H9 (cell line): ENCODE measurements at regions not wholly inside any gene's neighbourhood (a gene's known extent, or its start where the extent isn't known, plus 50 kb on each side); places are given as distances from the start of the nearest gene placed in this dataset.

Experiments used
- DNase-seq: peaks from one replicate; pipeline ENCODE4 v3.0.0-alpha.2; 2017
- H2AFZ ChIP-seq: one replicate; pipeline ENCODE4 v1.6.1; 2013; ENCODE audit warnings: mild to moderate bottlenecking, low read length, control low read depth, moderate library complexity
- H2AK5ac ChIP-seq: 2 replicates; pipeline ENCODE4 v1.6.1; 2013; ENCODE audit warnings: low read length, control low read depth, mixed read lengths; ENCODE audit not compliant: insufficient read length
- H2BK120ac ChIP-seq: one replicate; pipeline ENCODE4 v1.6.1; 2013; ENCODE audit warnings: low read depth, mild to moderate bottlenecking, low read length, control low read depth, inconsistent platforms; ENCODE audit not compliant: poor library complexity, severe bottlenecking
- H2BK12ac ChIP-seq: 2 replicates; pipeline ENCODE4 v1.6.1; 2013; ENCODE audit warnings: low read length, control low read depth, mixed read lengths, low read depth; ENCODE audit not compliant: insufficient read length
- H2BK15ac ChIP-seq: 2 replicates; pipeline ENCODE4 v1.6.1; 2013; ENCODE audit warnings: low read depth, low read length, control low read depth
- H2BK20ac ChIP-seq: one replicate; pipeline ENCODE4 v1.6.1; 2013; ENCODE audit warnings: low read depth, mild to moderate bottlenecking, low read length, control low read depth, inconsistent platforms; ENCODE audit not compliant: poor library complexity, severe bottlenecking
- H2BK5ac ChIP-seq: 2 replicates; pipeline ENCODE4 v1.6.1; 2013; ENCODE audit warnings: low read length, control low read depth, mixed read lengths; ENCODE audit not compliant: insufficient read length
- H3K14ac ChIP-seq: 2 replicates; pipeline ENCODE4 v1.6.1; 2013; ENCODE audit warnings: low read length, control low read depth; ENCODE audit not compliant: insufficient read depth
- H3K18ac ChIP-seq: 2 replicates; pipeline ENCODE4 v1.6.1; 2013; ENCODE audit warnings: low read depth, mild to moderate bottlenecking, mixed read lengths, low read length, control low read depth; ENCODE audit not compliant: insufficient read length
- H3K23ac ChIP-seq: 2 replicates; pipeline ENCODE4 v1.6.1; 2013; ENCODE audit warnings: low read length, control low read depth, mixed read lengths, low read depth; ENCODE audit not compliant: insufficient read length
- H3K23me2 ChIP-seq: 2 replicates; pipeline ENCODE4 v1.6.1; 2013; ENCODE audit warnings: low read depth, mild to moderate bottlenecking, mixed read lengths, low read length, control low read depth; ENCODE audit not compliant: insufficient read length, poor library complexity, severe bottlenecking
- H3K27ac ChIP-seq: 2 replicates; pipeline ENCODE4 v1.5.1; 2013; ENCODE audit warnings: low read length, control low read depth, mixed read lengths, low read depth; ENCODE audit not compliant: insufficient read length
- H3K27me3 ChIP-seq: 2 replicates; pipeline ENCODE4 v1.6.1; 2013; ENCODE audit warnings: low read length, control low read depth, inconsistent platforms; ENCODE audit not compliant: insufficient read depth
- H3K4ac ChIP-seq: 2 replicates; pipeline ENCODE4 v1.6.1; 2013; ENCODE audit warnings: low read depth, mild to moderate bottlenecking, control low read depth, inconsistent platforms, low read length, moderate library complexity
- H3K4me1 ChIP-seq: 2 replicates; pipeline ENCODE4 v1.6.1; 2013; ENCODE audit warnings: low read length, control low read depth, inconsistent platforms; ENCODE audit not compliant: insufficient read depth
- H3K4me2 ChIP-seq: 2 replicates; pipeline ENCODE4 v1.6.1; 2013; ENCODE audit warnings: low read length, control low read depth, mixed read lengths; ENCODE audit not compliant: insufficient read length, insufficient read depth
- H3K56ac ChIP-seq: 2 replicates; pipeline ENCODE4 v1.6.1; 2013; ENCODE audit warnings: low read depth, mild to moderate bottlenecking, mixed read lengths, low read length, control low read depth; ENCODE audit not compliant: insufficient read length
- H3K79me1 ChIP-seq: 2 replicates; pipeline ENCODE4 v1.6.1; 2013; ENCODE audit warnings: low read depth, mild to moderate bottlenecking, moderate library complexity, low read length, control low read depth, inconsistent platforms; ENCODE audit not compliant: insufficient read depth, poor library complexity, severe bottlenecking
- H3K79me2 ChIP-seq: 2 replicates; pipeline ENCODE4 v1.6.1; 2013; ENCODE audit warnings: low read length, control low read depth, inconsistent platforms; ENCODE audit not compliant: insufficient read depth
- H3K9ac ChIP-seq: 2 replicates; pipeline ENCODE4 v1.6.1; 2013; ENCODE audit warnings: low read length, control low read depth, mixed read lengths; ENCODE audit not compliant: insufficient read length; ENCODE audit errors: extremely low read depth
- H3K9me3 ChIP-seq: one replicate; pipeline ENCODE4 v1.6.1; 2013; ENCODE audit warnings: low read depth, low read length, inconsistent platforms; ENCODE audit not compliant: control insufficient read depth
- H3T11ph ChIP-seq: one replicate; pipeline ENCODE4 v1.6.1; 2013; ENCODE audit warnings: mild to moderate bottlenecking, low read length, control low read depth, inconsistent platforms
- H4K20me1 ChIP-seq: one replicate; pipeline ENCODE4 v1.6.1; 2013; ENCODE audit not compliant: control insufficient read depth, insufficient read length, insufficient read depth
- H4K5ac ChIP-seq: 2 replicates; pipeline ENCODE4 v1.6.1; 2013; ENCODE audit warnings: low read depth, mild to moderate bottlenecking, mixed read lengths, low read length, control low read depth; ENCODE audit not compliant: insufficient read length
- H4K8ac ChIP-seq: replicated peaks from 2 replicates; pipeline ENCODE4 v1.6.1; 2013; ENCODE audit warnings: low read length, control low read depth, mixed read lengths, low read depth; ENCODE audit not compliant: insufficient read length
- H4K91ac ChIP-seq: 2 replicates; pipeline ENCODE4 v1.6.1; 2013; ENCODE audit warnings: low read depth, mild to moderate bottlenecking, moderate library complexity, mixed read lengths, low read length, control low read depth; ENCODE audit not compliant: insufficient read length
- H3K27ac Mint-ChIP-seq, 3 experiments: 2 replicates in 2 of 3; 3 replicates in 1 of 3; pipeline ENCODE4 v1.8.0; 2020 to 2021; ENCODE audit warnings: mixed read lengths in 3 of 3, mild to moderate bottlenecking in 1 of 3, moderate library complexity in 1 of 3
- H3K27me3 Mint-ChIP-seq: 2 replicates; pipeline ENCODE4 v1.8.0; 2021; ENCODE audit warnings: low read depth, mild to moderate bottlenecking, moderate library complexity, mixed read lengths
- H3K36me3 Mint-ChIP-seq, 3 experiments: 2 replicates in 2 of 3; 3 replicates in 1 of 3; pipeline ENCODE4 v1.8.0; 2020 to 2021; ENCODE audit warnings: low read depth in 3 of 3, mixed read lengths in 3 of 3; ENCODE audit not compliant: insufficient read depth in 1 of 3
- H3K4me1 Mint-ChIP-seq, 2 experiments: 2 replicates each; pipeline ENCODE4 v1.8.0; 2020; ENCODE audit warnings: mixed read lengths in 2 of 2
- H3K4me3 Mint-ChIP-seq, 2 experiments: 2 replicates in 1 of 2; 3 replicates in 1 of 2; pipeline ENCODE4 v1.8.0; 2020 to 2021; ENCODE audit warnings: mild to moderate bottlenecking in 2 of 2, mixed read lengths in 2 of 2, moderate library complexity in 1 of 2
- H3K9me3 Mint-ChIP-seq, 2 experiments: 2 replicates in 1 of 2; 3 replicates in 1 of 2; pipeline ENCODE4 v1.8.0; 2020; ENCODE audit warnings: mild to moderate bottlenecking in 2 of 2, mixed read lengths in 2 of 2, moderate library complexity in 1 of 2
- CTCF ChIP-seq: fragments of 200-600 bp; sonication (generic); conservative IDR thresholded peaks from 3 replicates; pipeline ENCODE4 v1.8.0; 2021; ENCODE audit warnings: antibody characterized with exemption, mild to moderate bottlenecking
- WGBS: extraction: QIAGEN DNeasy Blood & Tissue Kit; methylation state at CpG from one replicate; pipeline ENCODE4 v1.1.7; 2013; ENCODE audit warnings: missing lambda C conversion rate, low lambda C conversion rate, mixed read lengths; ENCODE audit not compliant: insufficient read length; ENCODE audit errors: extremely low coverage; 5-methylcytosine and 5-hydroxymethylcytosine counted together

DNA sequence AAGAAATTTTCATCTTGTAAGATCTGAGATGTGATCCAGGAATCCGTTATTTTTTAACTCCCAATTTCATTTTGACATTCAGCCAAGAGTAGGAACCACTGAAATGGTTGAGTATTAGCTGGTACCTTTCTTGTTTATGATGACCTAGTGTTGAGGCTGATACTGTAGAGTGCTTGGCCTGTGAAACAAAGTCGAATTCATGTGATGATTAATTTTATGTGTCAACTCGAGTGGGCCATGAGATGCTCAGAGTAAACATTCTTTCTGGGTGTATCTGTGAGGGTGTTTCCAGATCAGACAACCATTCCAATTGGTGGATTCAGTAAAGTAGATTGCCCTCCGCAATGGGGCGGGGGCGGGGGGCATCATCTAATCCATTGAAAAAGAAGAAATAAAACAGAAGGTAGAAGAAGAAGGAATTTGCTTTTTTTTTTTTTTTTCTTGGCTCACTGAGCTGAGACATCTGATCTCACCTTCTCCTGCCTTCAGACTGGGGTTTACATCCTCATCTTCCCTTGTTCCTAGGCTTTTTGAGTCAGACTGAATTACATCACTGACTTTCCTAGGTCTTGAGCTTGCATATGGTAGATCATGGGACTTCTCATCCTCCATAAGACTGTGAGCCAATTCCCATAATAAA lies 264.6 kb upstream of the KCNJ16 start:
- Histone ChIP-seq H2AK5ac (no peak overlapping the region), H2BK15ac (no peak overlapping the region), H3K4ac (no peak overlapping the region), H3K4me1 (no peaks in the 10 kb centered on the region), H3K79me2 (no peaks in the 10 kb centered on the region), H3K27ac (no peak overlapping the region), H3K14ac (no peak overlapping the region), H4K91ac (no peak overlapping the region), H3K9ac (no peak overlapping the region), H3K9me3 (no peaks in the 10 kb centered on the region), H3K56ac (no peak overlapping the region), H3K18ac (no peak overlapping the region), H3K23ac (no peak overlapping the region), H2BK12ac (no peak overlapping the region), H2BK120ac (no peak overlapping the region), H3K79me1 (no peaks in the 10 kb centered on the region), H3T11ph (no peak overlapping the region), H3K23me2 (no peaks in the 10 kb centered on the region), H4K5ac (no peak overlapping the region), H3K4me2 (no peak overlapping the region), H4K20me1 (no peaks in the 10 kb centered on the region), H4K8ac (no peak overlapping the region), H2AFZ (no peak overlapping the region), H2BK5ac (no peak overlapping the region), H3K27me3 (no peaks in the 10 kb centered on the region), H2BK20ac (no peak overlapping the region)
- Mint-ChIP-seq H3K36me3 (no peaks in the 10 kb centered on the region), H3K4me3 (no peak overlapping the region), H3K4me1 (no peaks in the 10 kb centered on the region), H3K9me3 (no peaks in the 10 kb centered on the region), H3K27ac (no peak overlapping the region), H3K27me3 (no peaks in the 10 kb centered on the region)
- DNase-seq: no peak
- no CpG with 5 or more reads among the region's 6 CpGs for WGBS
- TF ChIP-seq CTCF: no peak
